ENCODE measurements at regions not wholly inside any gene's neighbourhood (a gene's known extent, or its start where the extent isn't known, plus 50 kb on each side); places are given as distances from the start of the nearest gene placed in this dataset.
"Not testable (repeated sequence)": the region's sequence is repeated elsewhere in the genome, so short reads cannot be mapped to it uniquely, and the experiment has no call there.

- Histone ChIP-seq H3K27me3 (no peaks in the 10 kb centered on the region), H3K4me3 (no peak overlapping the region), H3K27ac (no peak overlapping the region), H3K9me3 (ENCODE audit: low read depth) (no peaks in the 10 kb centered on the region), H3K36me3 (no peaks in the 10 kb centered on the region), H3K4me1 (ENCODE audit: low read depth) (no peaks in the 10 kb centered on the region)
- DNase-seq (ENCODE audit: low read depth in 1 of 2, low spot score in 1 of 2): no peak
- TF ChIP-seq, protein P1, sequence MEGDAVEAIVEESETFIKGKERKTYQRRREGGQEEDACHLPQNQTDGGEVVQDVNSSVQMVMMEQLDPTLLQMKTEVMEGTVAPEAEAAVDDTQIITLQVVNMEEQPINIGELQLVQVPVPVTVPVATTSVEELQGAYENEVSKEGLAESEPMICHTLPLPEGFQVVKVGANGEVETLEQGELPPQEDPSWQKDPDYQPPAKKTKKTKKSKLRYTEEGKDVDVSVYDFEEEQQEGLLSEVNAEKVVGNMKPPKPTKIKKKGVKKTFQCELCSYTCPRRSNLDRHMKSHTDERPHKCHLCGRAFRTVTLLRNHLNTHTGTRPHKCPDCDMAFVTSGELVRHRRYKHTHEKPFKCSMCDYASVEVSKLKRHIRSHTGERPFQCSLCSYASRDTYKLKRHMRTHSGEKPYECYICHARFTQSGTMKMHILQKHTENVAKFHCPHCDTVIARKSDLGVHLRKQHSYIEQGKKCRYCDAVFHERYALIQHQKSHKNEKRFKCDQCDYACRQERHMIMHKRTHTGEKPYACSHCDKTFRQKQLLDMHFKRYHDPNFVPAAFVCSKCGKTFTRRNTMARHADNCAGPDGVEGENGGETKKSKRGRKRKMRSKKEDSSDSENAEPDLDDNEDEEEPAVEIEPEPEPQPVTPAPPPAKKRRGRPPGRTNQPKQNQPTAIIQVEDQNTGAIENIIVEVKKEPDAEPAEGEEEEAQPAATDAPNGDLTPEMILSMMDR (IDR thresholded peaks at IDR 0.05; ENCODE audit: low read depth, low read length): no peak
Measured at GRCh38 chr2:113370030-113370429, 67.5 kb upstream of the ZNG1B start.

DNA sequence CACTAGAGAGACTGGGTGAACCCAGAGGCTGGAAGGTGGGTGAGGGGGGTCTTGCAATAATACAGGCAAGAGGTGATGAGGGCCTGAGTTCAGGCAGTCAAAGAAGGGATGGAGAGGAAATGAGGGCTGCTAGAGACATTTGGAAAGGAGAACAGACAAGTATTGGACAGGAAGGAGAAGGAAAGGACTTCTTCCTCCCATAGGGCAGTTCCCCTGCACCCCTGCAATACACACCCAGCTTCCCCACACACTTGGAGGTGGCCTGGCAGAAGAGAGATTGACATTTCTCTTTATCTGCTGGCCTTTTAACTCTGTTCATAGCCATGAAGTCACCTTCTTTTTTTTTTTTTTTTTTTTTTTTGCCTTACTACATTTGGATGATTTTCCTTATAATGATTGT is 68.9 kb upstream of the ZNG1B start:
- not testable (repeated sequence) for H3K4me3 ChIP-seq; DNase-seq (ENCODE audit: low read depth in 1 of 2, low spot score in 1 of 2); H3K4me1 ChIP-seq (ENCODE audit: low read depth); H3K27me3 ChIP-seq; H3K36me3 ChIP-seq; H3K9me3 ChIP-seq (ENCODE audit: low read depth); H3K27ac ChIP-seq

GRCh38 chr2:113366821-113367220 is 70.7 kb upstream of the ZNG1B start:
- not testable (repeated sequence) for DNase-seq (ENCODE audit: low read depth in 1 of 2, low spot score in 1 of 2); H3K4me3 ChIP-seq; H3K27ac ChIP-seq; H3K36me3 ChIP-seq; H3K4me1 ChIP-seq (ENCODE audit: low read depth); H3K27me3 ChIP-seq; H3K9me3 ChIP-seq (ENCODE audit: low read depth)

GRCh38 chr2:113365791-113366190 is 71.7 kb upstream of the ZNG1B start:
- H3K4me1 ChIP-seq (ENCODE audit: low read depth); H3K9me3 ChIP-seq (ENCODE audit: low read depth); H3K4me3 ChIP-seq; DNase-seq (ENCODE audit: low read depth in 1 of 2, low spot score in 1 of 2); H3K36me3 ChIP-seq; H3K27me3 ChIP-seq; H3K27ac ChIP-seq: not testable (repeated sequence)

GRCh38 chr2:113365290-113365689 is 72.2 kb upstream of the ZNG1B start:
- not testable (repeated sequence) for H3K36me3 ChIP-seq; H3K27me3 ChIP-seq; H3K9me3 ChIP-seq (ENCODE audit: low read depth); H3K4me3 ChIP-seq; DNase-seq (ENCODE audit: low read depth in 1 of 2, low spot score in 1 of 2); H3K4me1 ChIP-seq (ENCODE audit: low read depth); H3K27ac ChIP-seq

GRCh38 chr2:113361051-113361450 is 76.4 kb upstream of the ZNG1B start:
- H3K27ac ChIP-seq: no peak overlapping the region
- TF ChIP-seq, protein P1 (IDR thresholded peaks at IDR 0.05; ENCODE audit: low read depth, low read length): no peak
- H3K27me3 ChIP-seq: no peaks in the 10 kb centered on the region
- no peaks in the 10 kb centered on the region for H3K4me1 ChIP-seq (ENCODE audit: low read depth)
- no peaks in the 10 kb centered on the region for H3K9me3 ChIP-seq (ENCODE audit: low read depth)
- DNase-seq (ENCODE audit: low read depth in 1 of 2, low spot score in 1 of 2): no peak
- H3K4me3 ChIP-seq: no peak overlapping the region
- no peaks in the 10 kb centered on the region for H3K36me3 ChIP-seq

GRCh38 chr2:113357071-113357470 is 78.3 kb upstream of the PAX8 start:
- TF ChIP-seq, protein P1 (IDR thresholded peaks at IDR 0.05; ENCODE audit: low read depth, low read length): no peak
- Histone ChIP-seq H3K27ac (no peak overlapping the region), H3K9me3 (ENCODE audit: low read depth) (no peaks in the 10 kb centered on the region), H3K4me1 (ENCODE audit: low read depth) (peaks cover 5% of the 10 kb centered on the region), H3K36me3 (no peaks in the 10 kb centered on the region), H3K4me3 (no peak overlapping the region), H3K27me3 (no peaks in the 10 kb centered on the region)
- no peak for DNase-seq (ENCODE audit: low read depth in 1 of 2, low spot score in 1 of 2)

GRCh38 chr2:113356284-113356683 is 77.6 kb upstream of the PAX8 start:
- H3K36me3 ChIP-seq; DNase-seq (ENCODE audit: low read depth in 1 of 2, low spot score in 1 of 2); H3K27me3 ChIP-seq; H3K4me1 ChIP-seq (ENCODE audit: low read depth); H3K9me3 ChIP-seq (ENCODE audit: low read depth); H3K4me3 ChIP-seq; H3K27ac ChIP-seq: not testable (repeated sequence)

- H3K4me1 ChIP-seq (ENCODE audit: low read depth); H3K9me3 ChIP-seq (ENCODE audit: low read depth); DNase-seq (ENCODE audit: low read depth in 1 of 2, low spot score in 1 of 2); H3K27me3 ChIP-seq; H3K36me3 ChIP-seq; H3K4me3 ChIP-seq: not testable (repeated sequence)
- peak overlapping the region; percentile 48 for H3K27ac ChIP-seq
Measured at GRCh38 chr2:113355339-113356015, 76.8 kb upstream of the PAX8 start.

Data from cardiac muscle cell (in vitro differentiated cells and primary cell).